ENCODE measurements at regions not wholly inside any gene's neighbourhood (a gene's known extent, or its start where the extent isn't known, plus 50 kb on each side); places are given as distances from the start of the nearest gene placed in this dataset.

DNA sequence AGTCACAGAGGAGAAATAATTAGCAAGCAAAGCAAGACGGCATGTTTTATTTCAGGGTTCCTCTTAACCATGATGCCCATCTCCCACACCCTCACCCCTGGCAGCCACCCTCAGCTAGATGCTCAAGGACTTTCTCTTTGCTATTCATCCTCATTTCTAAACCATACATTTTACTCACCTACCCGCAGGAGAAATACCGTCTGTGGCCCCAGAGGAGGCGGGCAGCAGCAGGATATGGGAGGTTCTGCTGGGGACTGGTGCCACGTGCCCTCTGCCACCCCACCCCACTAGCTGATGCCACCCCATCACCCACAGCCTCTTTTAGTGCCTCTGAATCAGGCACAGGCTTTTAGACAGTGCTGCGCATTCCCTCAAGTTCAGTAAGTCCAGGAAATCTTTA, 168.7 kb upstream of the ITGB1 start:
- TF ChIP-seq GATA2 (IDR thresholded peaks at IDR 0.05; ENCODE audit: low read depth, low read length) = no peak
- TF ChIP-seq GATA3 (IDR thresholded peaks at IDR 0.05; ENCODE audit: low read depth, low read length) = no peak

Data from SH-SY5Y (cell line).